K562 (cell line): ENCODE measurements at regions not wholly inside any gene's neighbourhood (a gene's known extent, or its start where the extent isn't known, plus 50 kb on each side); places are given as distances from the start of the nearest gene placed in this dataset.
A peak's percentile ranks its signal among the peaks of the same experiment; 100 is the strongest.

Experiments used
- ATAC-seq: fragments of 200-7000 bp; cut with Tn5 transposase; 3 replicates; pipeline ENCODE4 v1.9.1; 2020; ENCODE audit warnings: moderate library complexity
- BruUV-seq: library from RNA; stranded (reverse); fragments of 400-500 nt; replicated peaks from 2 replicates; lab custom pipeline; 2021; lab: Mats Ljungman, UMichigan
- CTCF ChIA-PET: fragments of 300-600 bp; formaldehyde crosslinking; extraction: SDS; loops from one replicate; lab custom pipeline; 2021; ENCODE audit warnings: low intra/inter-chr PET ratio; lab: Yijun Ruan, JAX
- POLR2A ChIA-PET: fragments of 300-600, 350-650 bp; sonication (Branson Sonifier 250); formaldehyde crosslinking; extraction: SDS; loops from one replicate; lab custom pipeline; 2021; ENCODE audit warnings: antibody characterized with exemption, inconsistent platforms; lab: Yijun Ruan, JAX
- DNase-seq, 4 experiments: peaks; one replicate each; pipeline versions ENCODE4 v3.0.0 to v3.0.0-alpha.2; 2011 to 2018; ENCODE audit warnings: low spot score in 3 of 4, mixed read lengths in 3 of 4; ENCODE audit errors: extremely low read depth in 1 of 4
- FAIRE-seq: peaks from 2 replicates; lab custom pipeline; 2011; peaks lifted over from hg19 to GRCh38; lab: Jason Lieb, UNC
- H2AFZ ChIP-seq: 2 replicates; pipeline ENCODE4 v1.6.0; 2011; ENCODE audit warnings: low read depth, low read length, control low read depth, inconsistent platforms
- H3K27ac ChIP-seq: fragments of 200-600 bp; 3 replicates; pipeline ENCODE4 v1.8.0; 2011; ENCODE audit warnings: low read depth, mild to moderate bottlenecking, control low read depth, inconsistent platforms, low read length, moderate library complexity, mixed read lengths; ENCODE audit errors: extremely low read depth
- H3K27me3 ChIP-seq, 2 experiments: fragments of 300-600 bp in 1 of 2; 2 replicates in 1 of 2; 3 replicates in 1 of 2; pipeline versions ENCODE4 v1.6.0 to v1.8.0; 2011; ENCODE audit warnings: inconsistent platforms in 2 of 2, low read length in 2 of 2, mild to moderate bottlenecking in 1 of 2, mixed read lengths in 1 of 2, moderate library complexity in 1 of 2; ENCODE audit not compliant: control insufficient read depth in 2 of 2, insufficient read depth in 2 of 2
- H3K36me3 ChIP-seq: fragments of 300-600 bp; 3 replicates; pipeline ENCODE4 v1.8.0; 2011; ENCODE audit warnings: mild to moderate bottlenecking, low read length, inconsistent platforms; ENCODE audit not compliant: control insufficient read depth, insufficient read depth
- H3K4me1 ChIP-seq, 2 experiments: fragments of 200-600 bp in 1 of 2; replicated peaks in 1 of 2; 2 replicates in 1 of 2; 3 replicates in 1 of 2; pipeline versions ENCODE4 v1.5.1 to v1.8.0; 2011; ENCODE audit warnings: inconsistent platforms in 2 of 2, low read length in 2 of 2, mild to moderate bottlenecking in 1 of 2, mixed read lengths in 1 of 2, moderate library complexity in 1 of 2; ENCODE audit not compliant: control insufficient read depth in 2 of 2, insufficient read depth in 2 of 2
- H3K4me2 ChIP-seq: 2 replicates; pipeline ENCODE4 v1.6.1; 2011; ENCODE audit warnings: low read length, control low read depth, inconsistent platforms, mixed read lengths; ENCODE audit not compliant: insufficient read depth
- H3K4me3 ChIP-seq: fragments of 200-600 bp; sonication (generic), shearing (Covaris generic); 2 replicates; pipeline ENCODE4 v1.5.1; 2016; ENCODE audit warnings: control low read depth, inconsistent platforms
- H3K79me2 ChIP-seq: fragments of 200-600 bp; 3 replicates; pipeline ENCODE4 v1.8.0; 2011; ENCODE audit warnings: low read length, inconsistent platforms; ENCODE audit not compliant: control insufficient read depth, insufficient read depth
- H3K9ac ChIP-seq, 2 experiments: 2 replicates each; pipeline versions ENCODE4 v1.6.0 to v1.6.1; 2011; ENCODE audit warnings: low read depth in 2 of 2, low read length in 2 of 2, control low read depth in 1 of 2, inconsistent platforms in 1 of 2, mild to moderate bottlenecking in 1 of 2, mixed read lengths in 1 of 2; ENCODE audit not compliant: insufficient read depth in 1 of 2
- H3K9me1 ChIP-seq: one replicate; pipeline ENCODE4 v1.6.0; 2011; ENCODE audit warnings: inconsistent platforms, mild to moderate bottlenecking, low read length, moderate library complexity; ENCODE audit not compliant: control insufficient read depth, insufficient read depth
- H3K9me3 ChIP-seq: replicated peaks from 2 replicates; pipeline ENCODE4 v1.5.1; 2011; ENCODE audit warnings: low read depth, low read length, inconsistent platforms; ENCODE audit not compliant: control insufficient read depth, insufficient read depth
- H4K20me1 ChIP-seq: replicated peaks from 2 replicates; pipeline ENCODE4 v1.6.1; 2011; ENCODE audit warnings: low read length, inconsistent platforms, mixed read lengths; ENCODE audit not compliant: control insufficient read depth, insufficient read depth
- ATF6 ChIP-seq: sonication (generic); formaldehyde crosslinking; IDR thresholded peaks from 2 replicates; pipeline ENCODE4 v1.4.0; 2020; ENCODE audit warnings: mild to moderate bottlenecking, missing genetic modification reagents
- CHD2 ChIP-seq: IDR thresholded peaks from 2 replicates; pipeline ENCODE4 v1.6.1; 2011; ENCODE audit warnings: low read depth, low read length
- DEAF1 ChIP-seq: fragments of 450-650 bp; formaldehyde crosslinking; IDR thresholded peaks from 2 replicates; pipeline ENCODE4 v1.4.0; 2020; ENCODE audit warnings: mild to moderate bottlenecking, moderate library complexity
- PRMT5 ChIP-seq: sonication (generic); formaldehyde crosslinking; IDR thresholded peaks from 2 replicates; pipeline ENCODE4 v1.5.0; 2020; ENCODE audit warnings: missing genetic modification reagents
- WGBS: fragments of 100-300 bp; shearing (Covaris generic); methylation state at CpG from one replicate; pipeline ENCODE4 v1.1.6; 2016; ENCODE audit warnings: low coverage, mixed read lengths; ENCODE audit not compliant: insufficient coverage; ENCODE audit errors: missing lambda C conversion rate; 5-methylcytosine and 5-hydroxymethylcytosine counted together
- in situ Hi-C: fragments of 300-500 bp; cut with MboI; formaldehyde crosslinking; loops from 4 replicates; pipeline ENCODE4 v1.15.0; 2018; ENCODE audit warnings: inconsistent platforms, mixed read lengths
- intact Hi-C: fragments of 100-400 bp; cut with micrococcal nuclease; formaldehyde crosslinking; loops from 2 replicates; pipeline ENCODE4 v1.14.2; 2022

- TF ChIP-seq DEAF1 (CRISPR knock-in tag) = peak; percentile 35; the same call in 1 of the 2 replicates
- no peak for TF ChIP-seq ATF6 (CRISPR knock-in tag)
Observed at GRCh38 chr11:116691771-116692177, 81.0 kb downstream of the BUD13 start (continued).

GRCh38 chr11:116690611-116691010, 82.2 kb downstream of the BUD13 start:
- ChIA-PET POLR2A (interaction anchor here (1.2 kb wide), 1 partner anchor 19 kb away, joined by 4 read pairs; no protein-coding TSS in a partner anchor), CTCF (no interaction called here)
- ATAC-seq = no peak

More at GRCh38 chr11:116690611-116691010, 82.2 kb downstream of the BUD13 start:
- BruUV-seq = no TSS peak
- no peaks in the 10 kb centered on the region for H3K36me3 ChIP-seq
- no peak for FAIRE-seq
- no peak overlapping the region for H2AFZ ChIP-seq
- peaks cover 11% of the 10 kb centered on the region; the same call in 1 of the 2 replicates for H4K20me1 ChIP-seq
- WGBS = 1% methylated on average over 9 of the region's 9 CpGs
- no peak for DNase-seq
- peak; percentile 81 for TF ChIP-seq CHD2
- no peak for TF ChIP-seq PRMT5
- H3K4me3 ChIP-seq = no peak overlapping the region
- intact Hi-C loops (loop anchor here (1.0 to 10.0 kb wide), 8 partner anchors 48 to 1366 kb away; no protein-coding TSS in a partner anchor), in situ Hi-C loops (loop anchor here (10.0 to 25.0 kb wide), 2 partner anchors 176 to 1353 kb away; no protein-coding TSS in a partner anchor)
- H3K9me3 ChIP-seq = no peaks in the 10 kb centered on the region
- no peak overlapping the region for H3K9ac ChIP-seq
- H3K4me1 ChIP-seq = no peaks in the 10 kb centered on the region
- no peak overlapping the region for H3K4me2 ChIP-seq
- peaks cover 0 to 12% of the 10 kb centered on the region in 2 experiments; a peak in 1 of 5 replicates for H3K27me3 ChIP-seq
- H3K79me2 ChIP-seq = no peaks in the 10 kb centered on the region
- H3K9me1 ChIP-seq = no peaks in the 10 kb centered on the region
- H3K27ac ChIP-seq = no peak overlapping the region
